Testis (tissue), 2 donors: ENCODE measurements at regions not wholly inside any gene's neighbourhood (a gene's known extent, or its start where the extent isn't known, plus 50 kb on each side); places are given as distances from the start of the nearest gene placed in this dataset.

Experiments
- CTCF ChIP-seq, 3 experiments: fragments of 450-650 bp in 2 of 3; fragments of 200-600 bp in 1 of 3; sonication (generic) in 1 of 3; IDR thresholded peaks; one replicate each; pipeline ENCODE4 v1.5.1; 2016 to 2019; ENCODE audit warnings: antibody characterized with exemption in 3 of 3, mild to moderate bottlenecking in 2 of 3, moderate library complexity in 1 of 3
- POLR2A ChIP-seq: fragments of 450-650 bp; IDR thresholded peaks from one replicate; pipeline ENCODE4 v1.6.1; 2017; ENCODE audit warnings: antibody characterized with exemption, mild to moderate bottlenecking, moderate library complexity

GRCh38 chr11:90373971-90374370 is 151.1 kb upstream of the CHORDC1 start:
- TF ChIP-seq POLR2A, result no peak
- no peak for TF ChIP-seq CTCF (IDR thresholded peaks at IDR 0.05)
